OCI-LY7 (cell line): ENCODE measurements at regions not wholly inside any gene's neighbourhood (a gene's known extent, or its start where the extent isn't known, plus 50 kb on each side); places are given as distances from the start of the nearest gene placed in this dataset.

Experiments used
- EZH2phosphoT487 ChIP-seq: fragments of 200-600 bp; sonication (generic); IDR thresholded peaks from 2 replicates; pipeline ENCODE4 v1.6.1; 2018; ENCODE audit warnings: low read depth, borderline replicate concordance, mild to moderate bottlenecking, mixed run types, antibody characterized with exemption, low read length, moderate library complexity, mixed read lengths
- TF ChIP-seq, protein P1 (sequence below): fragments of 200-600 bp; sonication (generic); conservative IDR thresholded peaks from 2 replicates; pipeline ENCODE4 v1.5.1; 2014; ENCODE audit warnings: mild to moderate bottlenecking, antibody characterized with exemption, low read length, moderate library complexity, mixed read lengths

DNA sequence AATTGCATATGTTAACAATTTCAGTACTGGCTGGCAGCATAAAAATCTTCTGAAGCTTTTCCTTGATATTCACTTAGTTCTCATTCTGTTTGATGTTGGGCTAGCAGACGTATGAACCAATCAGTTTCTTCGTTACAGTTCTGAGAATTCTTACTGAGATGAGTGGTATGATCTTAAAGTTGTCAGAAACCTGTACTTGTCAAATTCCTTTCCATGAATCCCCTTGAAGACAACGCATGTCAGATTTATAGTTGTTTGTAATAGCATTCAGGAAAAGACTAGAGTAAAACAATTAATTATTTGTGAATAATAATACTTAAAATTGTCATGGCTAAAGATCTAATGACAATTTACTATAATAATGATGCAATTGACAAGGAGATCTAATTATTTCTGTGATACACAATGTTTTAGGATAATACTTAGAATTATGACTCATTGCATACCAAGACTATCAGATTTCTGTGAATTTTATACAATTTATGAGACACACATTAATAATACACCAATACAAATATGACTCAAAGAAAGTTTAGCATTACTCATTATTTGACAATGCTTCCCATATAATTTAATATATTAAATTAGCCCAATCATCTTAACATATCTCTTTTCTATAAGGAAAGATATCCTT, 447.2 kb downstream of the RFC3 start:
- TF ChIP-seq, protein P1, sequence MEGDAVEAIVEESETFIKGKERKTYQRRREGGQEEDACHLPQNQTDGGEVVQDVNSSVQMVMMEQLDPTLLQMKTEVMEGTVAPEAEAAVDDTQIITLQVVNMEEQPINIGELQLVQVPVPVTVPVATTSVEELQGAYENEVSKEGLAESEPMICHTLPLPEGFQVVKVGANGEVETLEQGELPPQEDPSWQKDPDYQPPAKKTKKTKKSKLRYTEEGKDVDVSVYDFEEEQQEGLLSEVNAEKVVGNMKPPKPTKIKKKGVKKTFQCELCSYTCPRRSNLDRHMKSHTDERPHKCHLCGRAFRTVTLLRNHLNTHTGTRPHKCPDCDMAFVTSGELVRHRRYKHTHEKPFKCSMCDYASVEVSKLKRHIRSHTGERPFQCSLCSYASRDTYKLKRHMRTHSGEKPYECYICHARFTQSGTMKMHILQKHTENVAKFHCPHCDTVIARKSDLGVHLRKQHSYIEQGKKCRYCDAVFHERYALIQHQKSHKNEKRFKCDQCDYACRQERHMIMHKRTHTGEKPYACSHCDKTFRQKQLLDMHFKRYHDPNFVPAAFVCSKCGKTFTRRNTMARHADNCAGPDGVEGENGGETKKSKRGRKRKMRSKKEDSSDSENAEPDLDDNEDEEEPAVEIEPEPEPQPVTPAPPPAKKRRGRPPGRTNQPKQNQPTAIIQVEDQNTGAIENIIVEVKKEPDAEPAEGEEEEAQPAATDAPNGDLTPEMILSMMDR: no peak
- no peak for TF ChIP-seq EZH2phosphoT487
